ENCODE measurements at regions not wholly inside any gene's neighbourhood (a gene's known extent, or its start where the extent isn't known, plus 50 kb on each side); places are given as distances from the start of the nearest gene placed in this dataset.
"Not testable (repeated sequence)": the region's sequence is repeated elsewhere in the genome, so short reads cannot be mapped to it uniquely, and the experiment has no call there.

DNA sequence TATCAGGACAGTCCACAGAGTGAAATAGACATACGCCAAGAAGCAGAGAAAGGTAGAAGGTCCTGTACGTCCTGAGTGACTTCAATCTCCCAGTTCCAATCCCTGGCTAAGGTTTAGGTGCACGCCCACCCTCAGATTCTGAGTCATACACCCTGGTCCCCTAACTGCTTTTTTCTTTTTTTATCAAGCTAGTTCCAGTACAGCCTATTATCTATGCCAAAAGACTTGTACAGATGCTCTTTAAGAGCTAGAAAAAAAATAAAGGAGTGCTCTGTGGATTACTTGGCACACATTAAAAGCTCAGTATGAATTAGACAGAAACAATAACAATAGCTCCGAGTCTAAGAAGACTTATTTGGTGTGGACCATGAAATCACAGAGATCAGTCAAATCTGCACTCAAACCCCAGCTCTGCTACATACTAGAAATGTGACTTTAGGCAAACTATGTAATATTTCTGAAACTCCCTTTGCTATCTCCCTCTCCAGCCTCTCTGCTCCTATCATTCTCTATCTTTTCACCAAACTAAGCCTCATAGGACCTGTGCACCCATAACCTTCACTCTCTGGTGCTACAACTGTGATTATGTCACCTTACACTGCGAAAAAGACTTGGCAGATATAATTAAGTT, 168.8 kb upstream of the KCTD7 start:
- not testable (repeated sequence) for DNase-seq

GRCh38 chr7:66460921-66461361, 167.7 kb upstream of the KCTD7 start:
- no peak for DNase-seq

GRCh38 chr7:66461397-66461796, 167.3 kb upstream of the KCTD7 start:
- DNase-seq: not testable (repeated sequence)

- not testable (repeated sequence) for DNase-seq
These were observed 165.8 kb upstream of the KCTD7 start for GRCh38 chr7:66462831-66463230.

GRCh38 chr7:66464059-66464458, 164.6 kb upstream of the KCTD7 start:
- DNase-seq: no peak

DNA sequence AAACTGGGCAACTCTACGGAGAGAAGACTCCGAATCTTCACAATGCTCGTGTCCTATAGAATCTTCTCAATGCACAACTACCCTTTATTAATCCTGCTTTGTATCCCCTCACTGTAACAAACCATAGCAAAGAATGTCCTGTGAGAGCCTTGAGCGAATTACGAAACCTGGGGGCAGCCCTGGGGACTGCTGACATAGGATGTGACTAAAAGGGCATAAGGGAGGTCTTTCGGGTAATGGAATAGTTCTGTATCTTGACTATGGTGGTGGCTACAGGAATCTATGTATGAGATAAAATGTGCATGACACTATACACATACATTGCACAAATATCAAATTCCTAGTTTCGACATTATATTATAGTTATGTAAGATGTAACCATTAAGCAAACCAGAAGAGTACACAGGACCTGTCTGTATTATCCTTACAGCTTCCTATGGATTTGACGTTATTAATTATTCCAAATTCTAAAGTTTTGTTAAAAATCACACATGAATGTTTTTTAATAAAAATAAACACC, 162.5 kb upstream of the KCTD7 start:
- DNase-seq: no peak

DNA sequence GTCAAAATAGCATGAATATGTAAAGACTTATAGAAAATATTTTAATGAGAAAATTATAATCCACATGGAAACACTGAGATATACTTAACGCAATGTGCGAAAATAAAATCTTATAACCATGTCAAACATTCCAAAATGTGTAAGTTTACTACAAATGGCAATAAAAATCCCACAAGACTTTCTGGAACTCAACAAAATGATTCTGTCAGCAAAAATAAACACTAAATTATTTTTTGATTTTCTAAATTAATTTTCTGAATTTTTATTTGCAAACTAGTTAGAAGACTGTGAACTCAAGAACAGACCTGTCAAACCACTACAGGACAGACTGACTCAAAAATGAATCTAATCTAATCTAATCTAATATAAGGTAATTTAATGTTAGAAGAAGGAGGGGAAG, 160.8 kb upstream of the KCTD7 start:
- no peak for DNase-seq

DNA sequence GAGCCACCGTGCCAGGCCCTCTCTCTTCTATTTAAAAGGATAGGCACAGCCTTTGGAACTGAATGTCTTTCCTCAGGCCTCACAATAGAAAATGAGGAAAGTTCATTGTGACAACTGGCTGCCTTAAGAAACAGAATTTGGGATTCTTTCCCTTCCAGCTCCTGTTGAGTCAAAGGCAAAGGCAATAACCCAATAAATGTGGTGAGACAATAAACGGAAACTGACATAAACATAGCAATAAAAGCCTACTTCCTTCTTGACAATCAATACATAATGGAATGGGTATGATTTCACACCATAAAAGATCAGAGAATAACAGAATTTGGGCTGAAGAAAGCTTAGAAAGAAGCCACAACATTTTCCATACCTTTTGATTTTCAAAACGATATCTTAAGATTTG, 155.6 kb upstream of the KCTD7 start:
- not testable (repeated sequence) for DNase-seq

GRCh38 chr7:66474441-66474840, 154.2 kb upstream of the KCTD7 start:
- no peak for DNase-seq

- not testable (repeated sequence) for DNase-seq
These were observed 152.6 kb upstream of the KCTD7 start for GRCh38 chr7:66476056-66476455.

- DNase-seq: not testable (repeated sequence)
These were observed 150.8 kb upstream of the KCTD7 start for GRCh38 chr7:66477822-66478397.

- DNase-seq: not testable (repeated sequence)
These were observed 147.5 kb upstream of the KCTD7 start for GRCh38 chr7:66481229-66481628.

GRCh38 chr7:66489065-66489464, 139.6 kb upstream of the KCTD7 start:
- not testable (repeated sequence) for DNase-seq

DNA sequence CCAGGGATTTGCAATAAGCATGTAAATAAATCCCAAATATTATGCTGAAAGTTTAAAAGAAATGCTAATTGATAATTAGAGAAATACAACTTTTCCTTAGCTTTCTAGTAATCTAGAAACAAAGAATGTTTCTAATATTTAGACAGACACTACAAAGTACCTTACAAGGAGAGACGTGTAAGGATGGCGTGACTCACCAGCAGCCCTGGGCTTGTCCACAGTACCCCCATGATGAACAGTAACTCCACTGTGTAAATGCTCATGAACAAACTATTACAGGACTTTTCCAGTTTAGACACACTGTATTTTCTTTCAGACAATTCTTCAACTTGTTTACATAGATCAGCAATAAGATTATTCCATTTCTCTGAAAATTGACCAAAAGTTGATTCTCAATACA, 138.9 kb upstream of the KCTD7 start:
- DNase-seq: not testable (repeated sequence)

GRCh38 chr7:66490979-66491378, 137.7 kb upstream of the KCTD7 start:
- DNase-seq: not testable (repeated sequence)

GRCh38 chr7:66492405-66492804, 136.3 kb upstream of the KCTD7 start:
- DNase-seq: not testable (repeated sequence)

DNA sequence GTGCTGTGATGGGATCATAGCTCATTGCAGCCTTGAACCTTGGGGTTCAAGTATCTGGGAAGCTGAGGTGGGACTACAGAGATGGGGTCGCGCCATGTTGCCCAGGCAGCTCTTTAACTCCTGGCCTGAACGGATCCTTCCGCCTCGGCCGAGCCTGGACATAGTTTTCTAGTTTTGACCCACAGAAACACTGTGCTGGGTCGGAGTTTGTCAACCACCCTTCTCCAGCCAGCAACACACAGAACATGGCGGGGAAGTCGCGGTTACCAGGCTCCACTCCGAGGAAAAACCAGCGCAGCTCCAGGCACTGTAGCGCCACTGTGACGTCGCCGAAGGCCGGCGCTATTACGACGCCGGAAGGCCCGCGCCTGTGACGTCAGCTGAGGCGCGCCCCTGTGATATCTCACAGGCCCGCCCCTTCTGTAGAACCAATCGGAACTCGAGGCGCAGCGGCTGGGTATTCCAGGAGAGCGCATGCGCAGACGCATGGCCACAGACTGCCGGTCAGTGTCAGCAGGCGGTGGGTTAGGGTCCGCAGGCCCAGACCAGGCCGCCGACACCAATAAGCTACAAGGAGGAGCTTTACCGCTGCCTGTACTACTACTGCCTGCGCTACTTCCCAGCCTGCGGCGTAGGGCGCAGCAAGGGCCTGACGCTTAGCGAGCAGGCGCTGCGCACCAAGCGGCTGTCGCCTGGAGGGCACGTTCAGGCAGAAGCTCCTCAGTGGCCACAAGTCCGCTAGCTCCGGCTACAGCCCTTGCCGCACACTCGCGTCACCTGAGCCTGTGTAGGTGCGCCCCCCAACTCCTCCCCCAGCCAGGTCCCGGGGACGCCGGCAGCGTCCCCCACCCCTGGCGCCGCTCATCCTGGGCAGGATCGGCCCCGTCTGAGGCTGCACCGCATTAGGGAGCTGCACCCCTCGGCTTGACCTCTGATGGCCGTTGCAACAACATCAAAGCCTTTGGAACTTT, 135.2 kb upstream of the KCTD7 start:
- DNase-seq: peak; percentile 96 to 98

GRCh38 chr7:66497346-66497745, 131.3 kb upstream of the KCTD7 start:
- DNase-seq: no peak

DNA sequence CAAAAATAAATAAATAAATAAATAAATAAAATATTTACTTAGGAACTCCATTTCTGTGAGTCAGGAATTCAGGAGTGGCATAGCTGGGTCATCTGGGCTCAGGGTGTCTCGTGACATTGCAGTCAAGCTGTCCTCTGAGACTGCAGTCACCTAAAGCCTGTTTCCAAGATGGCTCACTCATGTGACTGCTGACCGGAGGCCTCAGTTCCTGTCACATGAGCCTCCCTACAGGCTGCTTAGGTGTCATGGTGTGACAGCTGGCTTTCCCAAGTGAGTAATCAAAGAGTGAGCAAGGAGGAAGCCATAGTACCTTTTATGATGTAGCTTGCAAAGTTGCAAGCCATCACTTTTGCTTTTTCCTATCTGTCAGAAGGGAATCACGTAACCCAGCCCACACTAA, 128.6 kb upstream of the KCTD7 start:
- DNase-seq: no peak

GRCh38 chr7:66502230-66503035, 126.2 kb upstream of the KCTD7 start:
- no peak for DNase-seq

DNA sequence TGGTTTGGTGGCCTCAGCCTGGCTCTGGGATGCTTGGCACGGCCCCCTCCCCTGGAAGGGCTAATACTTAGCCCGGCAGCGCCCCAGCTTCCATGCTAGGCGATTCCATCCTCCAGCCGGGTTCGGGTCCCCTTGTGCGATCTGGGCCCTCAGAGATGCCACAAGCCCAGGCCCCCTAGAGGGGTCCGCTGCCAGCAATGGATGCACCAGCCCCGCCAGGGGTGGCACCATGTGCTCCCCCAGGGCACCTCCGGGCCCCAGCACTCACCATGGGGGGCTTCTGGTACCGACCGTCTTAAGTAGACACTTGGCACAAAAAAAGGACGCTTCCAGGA, 125.7 kb upstream of the KCTD7 start:
- DNase-seq: no peak

- DNase-seq: no peak
These were observed 125.1 kb upstream of the KCTD7 start for GRCh38 chr7:66503551-66504031.

Measured in NCI-H187 (cell line).